BLaER1 (cell line): ENCODE measurements at regions not wholly inside any gene's neighbourhood (a gene's known extent, or its start where the extent isn't known, plus 50 kb on each side); places are given as distances from the start of the nearest gene placed in this dataset.
"Not testable (repeated sequence)": the region's sequence is repeated elsewhere in the genome, so short reads cannot be mapped to it uniquely, and the experiment has no call there.

ENCODE experiments used
- H3K27ac ChIP-seq: shearing (Covaris generic); formaldehyde crosslinking; 2 replicates; pipeline ENCODE4 v1.8.1; 2022
- H3K27me3 ChIP-seq: shearing (Covaris generic); formaldehyde crosslinking; 2 replicates; pipeline ENCODE4 v1.8.1; 2022
- H3K36me3 ChIP-seq: shearing (Covaris generic); formaldehyde crosslinking; 2 replicates; pipeline ENCODE4 v1.8.1; 2022
- H3K4me1 ChIP-seq: shearing (Covaris generic); formaldehyde crosslinking; 2 replicates; pipeline ENCODE4 v1.8.1; 2022
- H3K4me2 ChIP-seq: shearing (Covaris generic); formaldehyde crosslinking; 2 replicates; pipeline ENCODE4 v1.8.1; 2022
- H3K4me3 ChIP-seq: shearing (Covaris generic); formaldehyde crosslinking; 2 replicates; pipeline ENCODE4 v1.8.1; 2022
- H3K9ac ChIP-seq: shearing (Covaris generic); formaldehyde crosslinking; 2 replicates; pipeline ENCODE4 v1.8.1; 2022
- H3K9me3 ChIP-seq: shearing (Covaris generic); formaldehyde crosslinking; 2 replicates; pipeline ENCODE4 v1.8.1; 2022
- H4K20me1 ChIP-seq: shearing (Covaris generic); formaldehyde crosslinking; 2 replicates; pipeline ENCODE4 v1.8.1; 2022
- Cebpa-rat ChIP-seq: shearing (Covaris generic); IDR thresholded peaks from 2 replicates; pipeline ENCODE4 v1.8.1; 2022

GRCh38 chr10:30531751-30532530 is 97.6 kb downstream of the LYZL2 start:
- Histone ChIP-seq H3K27ac (no peak overlapping the region), H3K9me3 (no peaks in the 10 kb centered on the region), H3K4me1 (peaks cover 24% of the 10 kb centered on the region), H3K4me2 (no peak overlapping the region), H3K36me3 (no peaks in the 10 kb centered on the region), H3K27me3 (no peaks in the 10 kb centered on the region), H3K9ac (no peak overlapping the region), H3K4me3 (no peak overlapping the region), H4K20me1 (no peaks in the 10 kb centered on the region)
- no peak for TF ChIP-seq Cebpa-rat

GRCh38 chr10:30529373-30529998 is 95.5 kb downstream of the MAP3K8 start:
- Histone ChIP-seq H3K4me2 (peak overlapping the region; percentile 86), H3K9me3 (no peaks in the 10 kb centered on the region), H3K36me3 (no peaks in the 10 kb centered on the region), H4K20me1 (no peaks in the 10 kb centered on the region), H3K27me3 (no peaks in the 10 kb centered on the region), H3K9ac (peak overlapping the region; percentile 51), H3K27ac (peak overlapping the region; percentile 65), H3K4me1 (peaks cover 14% of the 10 kb centered on the region), H3K4me3 (peak overlapping the region; percentile 58)
- no peak for TF ChIP-seq Cebpa-rat

- H3K36me3 ChIP-seq, result no peaks in the 10 kb centered on the region
- H3K4me1 ChIP-seq, result peaks cover 14% of the 10 kb centered on the region
- H3K9ac ChIP-seq, result no peak overlapping the region
- H3K27ac ChIP-seq, result no peak overlapping the region
- no peaks in the 10 kb centered on the region for H3K9me3 ChIP-seq
- no peak overlapping the region; the same call in 1 of the 2 replicates for H3K4me2 ChIP-seq
- H3K4me3 ChIP-seq, result no peak overlapping the region
- no peaks in the 10 kb centered on the region for H3K27me3 ChIP-seq
- TF ChIP-seq Cebpa-rat, result no peak
- no peaks in the 10 kb centered on the region for H4K20me1 ChIP-seq
These were observed 94.4 kb downstream of the MAP3K8 start for GRCh38 chr10:30528429-30528786.

GRCh38 chr10:30527623-30528428 is 93.8 kb downstream of the MAP3K8 start:
- H3K36me3 ChIP-seq, result no peaks in the 10 kb centered on the region
- no peak overlapping the region for H3K9ac ChIP-seq
- no peak overlapping the region for H3K4me3 ChIP-seq
- no peak for TF ChIP-seq Cebpa-rat
- H3K27ac ChIP-seq, result no peak overlapping the region
- no peaks in the 10 kb centered on the region for H3K27me3 ChIP-seq
- no peaks in the 10 kb centered on the region for H4K20me1 ChIP-seq
- no peaks in the 10 kb centered on the region for H3K9me3 ChIP-seq
- H3K4me1 ChIP-seq, result peaks cover 14% of the 10 kb centered on the region
- no peak overlapping the region for H3K4me2 ChIP-seq

GRCh38 chr10:30522661-30523078 is 88.7 kb downstream of the MAP3K8 start:
- not testable (repeated sequence) for H3K27me3 ChIP-seq, H3K9ac ChIP-seq, H4K20me1 ChIP-seq, H3K36me3 ChIP-seq, H3K4me1 ChIP-seq, H3K27ac ChIP-seq, H3K4me3 ChIP-seq, H3K4me2 ChIP-seq
- H3K9me3 ChIP-seq, result peaks cover 15% of the 10 kb centered on the region; the same call in 1 of the 2 replicates

GRCh38 chr10:30518907-30519306 is 84.9 kb downstream of the MAP3K8 start:
- Histone ChIP-seq H4K20me1 (no peaks in the 10 kb centered on the region), H3K36me3 (no peaks in the 10 kb centered on the region), H3K27ac (no peak overlapping the region), H3K4me1 (no peaks in the 10 kb centered on the region), H3K4me3 (no peak overlapping the region), H3K4me2 (no peak overlapping the region), H3K9me3 (peaks cover 15% of the 10 kb centered on the region; the same call in 1 of the 2 replicates), H3K9ac (no peak overlapping the region), H3K27me3 (no peaks in the 10 kb centered on the region)
- TF ChIP-seq Cebpa-rat, result no peak
